Activated naive CD4-positive, alpha-beta T cell treated with Interleukin-2 at 50 U/mL for 16 hours (primary cell): ENCODE measurements at regions not wholly inside any gene's neighbourhood (a gene's known extent, or its start where the extent isn't known, plus 50 kb on each side); places are given as distances from the start of the nearest gene placed in this dataset.
"Not testable (repeated sequence)": the region's sequence is repeated elsewhere in the genome, so short reads cannot be mapped to it uniquely, and the experiment has no call there.

Source experiments
- DNase-seq: peaks from one replicate; pipeline ENCODE4 v3.0.0-alpha.2; 2020

DNA sequence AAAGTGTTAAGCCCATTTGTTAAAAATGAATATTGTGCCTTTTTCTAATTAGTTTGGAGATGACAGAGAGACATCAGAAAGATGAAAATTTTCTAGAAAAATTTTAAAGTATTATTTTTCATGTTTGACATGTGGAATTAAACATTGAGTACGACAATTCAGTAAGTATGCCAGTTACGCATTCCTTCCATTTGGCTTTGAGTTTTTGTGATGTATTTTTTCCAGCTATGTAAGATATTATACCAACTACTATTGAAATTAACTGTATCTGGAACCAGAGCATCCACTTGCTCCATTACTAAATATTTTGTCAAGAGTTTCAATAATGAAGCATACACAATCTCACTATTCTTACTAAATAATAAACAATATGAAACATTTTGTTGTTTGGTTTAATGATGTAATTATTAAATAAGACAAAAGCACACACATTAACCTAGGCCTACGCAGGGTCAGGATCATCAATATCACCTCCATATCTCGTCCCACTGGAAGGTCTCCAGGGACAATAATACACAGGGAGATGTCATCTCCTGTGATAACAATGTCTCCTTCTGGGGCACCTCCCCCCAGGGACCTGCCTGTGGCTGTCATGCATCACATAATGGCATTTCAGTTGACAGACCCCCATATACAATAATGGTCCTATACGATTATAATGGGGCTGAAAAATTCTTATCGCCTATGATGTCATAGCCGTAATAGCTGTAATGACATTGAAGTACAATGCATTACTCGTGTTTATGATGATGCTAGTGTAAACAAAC, 274.1 kb downstream of the REEP3 start:
- DNase-seq = no peak

- no peak for DNase-seq
These were observed 277.6 kb downstream of the REEP3 start for GRCh38 chr10:63798599-63799498.

- no peak for DNase-seq
These were observed 278.5 kb downstream of the REEP3 start for GRCh38 chr10:63799521-63800300.

GRCh38 chr10:63801166-63801565, 280.0 kb downstream of the REEP3 start:
- no peak for DNase-seq

DNA sequence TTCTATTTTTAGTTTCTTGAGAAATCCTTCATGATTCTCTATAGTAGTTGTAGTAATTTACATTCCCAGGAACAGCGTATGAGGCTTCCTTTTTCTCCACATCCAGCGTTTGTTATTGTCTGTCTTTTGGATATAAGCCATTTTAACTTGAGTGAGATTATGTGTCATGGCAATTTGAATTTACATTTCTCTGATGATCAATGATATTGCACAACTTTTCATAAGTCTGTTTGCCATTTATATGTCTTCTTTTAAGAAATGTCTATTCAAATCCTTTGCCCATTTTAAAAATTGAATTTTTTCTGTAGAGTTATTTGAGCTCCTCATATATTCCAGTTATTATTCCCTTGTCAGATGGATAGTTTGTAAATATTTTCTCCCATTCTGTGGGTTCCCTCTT, 285.1 kb downstream of the REEP3 start:
- no peak for DNase-seq

GRCh38 chr10:63812501-63812900, 291.3 kb downstream of the REEP3 start:
- no peak for DNase-seq

- no peak for DNase-seq
These were observed 298.6 kb downstream of the REEP3 start for GRCh38 chr10:63819753-63820329.

DNA sequence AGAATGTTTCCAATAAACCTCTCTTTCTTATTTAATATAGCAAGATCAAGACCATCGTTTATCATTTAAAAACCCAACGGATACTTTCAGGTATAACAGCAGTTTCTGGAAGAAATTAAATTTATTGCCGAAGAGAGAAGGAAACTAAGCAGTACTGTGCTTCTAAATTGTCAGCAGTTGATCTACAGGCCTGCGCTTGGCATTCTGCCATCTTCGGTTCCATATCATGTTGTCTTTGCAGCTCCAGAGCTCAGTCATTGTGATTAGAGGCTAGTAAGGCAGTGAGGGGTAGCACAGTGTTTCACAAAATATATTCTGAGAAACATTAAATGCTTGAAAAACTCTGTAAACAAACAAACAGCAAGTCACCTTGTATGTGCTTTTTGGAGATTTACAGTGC, 301.3 kb downstream of the REEP3 start:
- DNase-seq = no peak

GRCh38 chr10:63825111-63825510, 303.9 kb downstream of the REEP3 start:
- DNase-seq = no peak

DNA sequence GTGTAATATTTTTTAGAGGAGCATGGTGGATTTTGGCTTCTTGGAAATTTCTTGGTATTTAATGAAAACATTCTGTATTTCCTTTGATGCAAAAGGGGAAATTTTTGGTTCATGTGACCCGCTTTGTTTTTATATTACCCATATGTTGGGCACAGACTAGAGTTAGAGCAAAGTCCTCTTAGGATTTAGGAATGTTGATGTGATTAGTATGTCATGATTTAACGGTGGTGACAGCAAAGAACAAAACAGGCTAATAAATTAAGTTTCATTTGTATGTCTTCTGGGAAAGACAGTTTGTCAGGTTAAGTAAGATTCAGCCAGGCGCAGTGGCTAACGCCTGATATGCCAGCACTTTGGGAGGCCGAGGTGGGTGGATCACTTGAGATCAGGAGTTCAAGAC, 304.6 kb downstream of the REEP3 start:
- no peak for DNase-seq

- DNase-seq = not testable (repeated sequence)
These were observed 305.8 kb downstream of the REEP3 start for GRCh38 chr10:63827018-63827417.

DNA sequence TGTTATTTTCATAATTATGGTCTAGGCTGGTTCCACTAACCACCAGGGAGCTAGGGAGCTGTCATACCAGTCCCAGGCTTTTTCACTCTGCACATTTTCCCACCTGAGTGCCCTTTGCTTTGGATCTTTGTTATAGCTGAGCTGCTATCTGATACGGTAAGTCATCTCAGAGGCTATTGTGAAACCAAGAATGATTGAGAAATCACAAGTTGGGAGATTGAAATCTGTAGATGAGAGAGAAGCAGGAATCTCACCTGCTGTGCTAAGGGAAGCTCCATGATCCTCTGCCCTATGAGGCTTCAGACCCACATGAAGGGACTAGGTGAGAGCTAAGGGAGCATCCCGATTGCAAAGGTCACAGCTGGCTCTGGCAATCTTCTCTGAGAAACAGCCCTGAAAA, 307.8 kb downstream of the REEP3 start:
- DNase-seq = no peak

DNA sequence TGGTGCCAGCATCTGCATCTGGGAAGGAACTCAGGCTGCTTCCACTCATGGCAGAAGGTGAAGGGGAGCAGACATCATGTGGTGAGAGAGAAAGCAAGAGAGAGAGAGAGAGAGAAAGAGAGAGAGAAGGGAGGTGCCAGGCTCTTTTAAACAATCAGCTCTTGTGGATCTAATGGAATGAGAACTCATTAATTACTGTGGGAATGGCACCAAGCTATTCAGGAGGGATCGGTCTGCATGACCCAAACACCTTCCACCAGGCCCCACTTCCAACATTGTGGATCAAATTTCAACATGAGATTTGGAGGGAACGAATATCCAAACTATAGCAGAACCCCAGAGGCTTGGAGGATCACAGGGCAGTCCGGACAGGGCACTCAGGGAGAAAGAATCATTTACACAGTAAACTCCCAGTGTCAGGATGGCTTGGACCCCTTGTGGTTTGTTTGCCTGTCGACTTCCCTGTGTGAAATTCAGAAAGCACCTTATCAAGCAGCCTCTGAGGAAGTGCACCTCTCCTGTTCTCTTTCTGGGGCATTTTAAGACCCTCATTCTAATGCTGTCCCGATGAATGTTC, 308.5 kb downstream of the REEP3 start:
- DNase-seq = no peak

DNA sequence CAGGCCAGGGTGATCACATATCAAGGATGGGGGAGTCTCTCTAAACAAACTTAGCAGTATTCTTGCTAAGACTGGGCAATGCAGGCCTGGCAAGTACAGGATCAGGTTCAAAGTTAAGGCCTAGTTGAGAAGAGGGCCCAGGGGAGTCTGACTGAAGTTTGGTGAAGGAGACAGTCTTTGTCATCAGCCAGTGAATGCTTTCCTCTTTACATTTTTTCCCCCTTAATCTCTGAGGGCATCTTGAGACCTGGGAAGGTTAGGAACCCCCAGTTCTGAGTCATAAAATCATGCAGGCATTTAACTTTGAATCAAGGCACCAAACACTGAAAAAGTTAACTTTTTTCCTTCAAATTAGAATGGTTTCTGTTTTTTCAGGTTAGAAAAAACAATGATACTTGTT, 311.5 kb downstream of the REEP3 start:
- DNase-seq = no peak

- no peak for DNase-seq
These were observed 312.3 kb downstream of the REEP3 start for GRCh38 chr10:63833411-63834060.

DNA sequence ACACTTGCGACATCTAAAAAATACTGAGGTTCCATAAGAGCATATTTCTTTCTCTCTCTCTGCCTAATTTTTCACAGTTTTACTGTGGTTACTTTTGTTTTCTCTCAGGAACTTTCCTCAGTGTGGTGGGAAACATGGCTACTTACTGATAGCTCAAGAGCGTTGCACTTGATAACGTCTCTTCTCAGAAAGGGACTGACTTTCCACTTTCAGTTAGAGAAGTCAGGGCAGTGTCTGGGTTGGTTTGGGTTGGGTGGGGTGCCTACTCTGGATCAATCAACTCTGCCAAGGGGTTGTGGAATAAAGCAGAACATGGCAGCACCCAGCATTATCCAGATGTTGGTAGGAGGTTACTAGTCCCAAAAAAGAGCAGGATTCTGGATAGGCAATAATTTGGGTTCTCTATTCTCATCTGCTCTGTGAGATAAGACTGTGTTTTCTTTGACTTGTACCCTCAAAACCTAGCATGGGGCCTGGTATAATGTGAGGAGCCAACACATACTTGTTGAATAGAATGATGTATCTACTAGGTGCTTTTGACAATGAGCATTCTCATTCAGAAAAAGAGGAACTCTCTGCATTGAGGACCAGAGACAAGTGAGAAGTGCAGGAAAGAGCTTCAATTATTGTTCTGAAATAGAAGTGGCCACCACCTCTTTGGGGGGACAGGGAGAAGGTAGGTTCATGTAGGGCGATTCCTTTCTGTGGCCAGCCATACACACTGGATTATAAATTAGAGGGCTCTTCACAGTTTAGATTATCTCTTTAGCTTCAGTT, 315.7 kb downstream of the REEP3 start:
- DNase-seq = no peak

DNA sequence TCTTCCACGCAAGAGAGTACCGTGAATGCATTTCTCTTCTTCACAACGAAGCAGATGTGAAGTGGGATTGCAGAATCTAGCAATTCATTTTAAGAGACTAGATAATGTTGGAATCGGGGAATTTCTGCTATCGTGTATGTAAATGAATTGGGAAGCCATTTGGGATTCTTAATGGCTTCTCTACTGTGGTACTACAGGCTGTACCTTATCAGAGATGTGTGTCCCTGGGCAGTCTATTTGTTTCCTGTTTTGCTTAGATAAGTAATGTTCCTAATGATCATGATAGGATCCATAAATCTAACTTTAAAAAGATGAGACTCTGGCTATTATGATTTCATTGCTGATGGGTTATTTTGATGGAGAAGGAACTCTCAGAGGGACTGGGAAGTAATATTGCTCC, 320.6 kb downstream of the REEP3 start:
- DNase-seq = no peak

GRCh38 chr10:63843107-63843506, 321.9 kb downstream of the REEP3 start:
- no peak for DNase-seq

DNA sequence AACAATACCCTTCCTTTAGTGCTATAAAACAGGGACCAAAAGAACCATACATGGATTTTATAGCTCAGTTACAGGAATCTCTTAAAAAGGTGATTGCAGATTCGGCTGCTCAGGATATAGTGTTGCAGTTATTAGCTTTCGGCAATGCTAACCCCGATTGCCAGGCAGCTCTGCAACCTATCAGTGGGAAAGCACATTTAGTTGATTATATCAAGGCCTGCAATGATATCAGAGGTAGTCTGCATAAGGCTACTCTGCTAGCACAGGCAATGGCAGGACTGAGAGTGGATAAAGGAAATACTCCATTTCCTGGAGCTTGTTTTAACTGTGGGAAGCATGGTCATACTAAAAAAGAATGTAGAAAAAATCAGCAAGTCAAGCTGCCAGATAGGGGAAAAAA, 327.7 kb downstream of the REEP3 start:
- not testable (repeated sequence) for DNase-seq

DNA sequence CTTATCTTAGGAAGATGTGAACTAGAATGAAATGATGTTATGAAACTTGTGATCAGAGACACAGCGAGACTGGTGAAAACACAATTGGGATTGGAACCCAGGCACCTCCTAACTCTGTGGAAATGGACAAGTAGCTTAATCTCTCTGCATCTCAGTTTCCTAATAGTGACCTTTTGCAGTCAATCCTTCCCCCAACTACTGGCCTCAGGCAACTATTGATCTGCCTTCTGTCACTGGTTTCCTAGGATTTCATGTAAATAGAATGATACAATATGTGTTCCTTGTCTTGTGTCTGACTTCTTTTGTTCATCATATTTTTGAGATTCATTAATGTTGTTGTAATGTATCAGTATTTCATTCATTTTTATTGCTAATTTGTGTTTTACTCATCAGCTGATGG, 341.7 kb downstream of the REEP3 start:
- DNase-seq = no peak

DNA sequence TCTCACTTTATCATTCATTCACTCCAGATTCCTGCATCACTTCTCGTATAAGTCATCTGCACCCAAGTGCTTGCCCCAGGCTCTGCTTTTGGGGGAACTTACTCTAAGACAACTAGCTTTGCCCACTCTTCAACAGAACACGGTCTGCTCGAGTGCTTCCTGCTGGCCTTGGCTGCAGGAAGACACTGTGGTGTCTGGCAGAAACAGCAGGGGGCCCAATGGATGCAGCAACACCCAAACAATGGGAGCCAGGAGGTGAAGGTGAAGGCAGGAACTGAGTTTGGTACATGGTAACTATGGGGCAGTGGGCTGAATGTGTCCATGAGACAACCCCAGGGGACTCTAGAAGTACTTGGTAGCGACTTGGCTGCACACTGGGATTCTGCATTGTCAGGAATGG, 344.0 kb downstream of the REEP3 start:
- DNase-seq = no peak
